AG10803 (cell line): ENCODE measurements at regions not wholly inside any gene's neighbourhood (a gene's known extent, or its start where the extent isn't known, plus 50 kb on each side); places are given as distances from the start of the nearest gene placed in this dataset.
"Not testable (repeated sequence)": the region's sequence is repeated elsewhere in the genome, so short reads cannot be mapped to it uniquely, and the experiment has no call there.

Experiments used
- DNase-seq: peaks from one replicate; pipeline ENCODE4 v3.0.0; 2010; ENCODE audit warnings: low read depth
- H3K4me3 ChIP-seq: 2 replicates; pipeline ENCODE4 v1.5.1; 2011; ENCODE audit warnings: mild to moderate bottlenecking, low read length, control low read depth
- TF ChIP-seq, protein P1 (sequence below): conservative IDR thresholded peaks from 2 replicates; pipeline ENCODE4 v1.5.1; 2011; ENCODE audit warnings: mild to moderate bottlenecking, low read length, control low read depth, inconsistent platforms

GRCh38 chr3:18215639-18216038 is 209.5 kb downstream of the SATB1 start:
- DNase-seq, result no peak
- H3K4me3 ChIP-seq, result no peak overlapping the region
- TF ChIP-seq, protein P1, sequence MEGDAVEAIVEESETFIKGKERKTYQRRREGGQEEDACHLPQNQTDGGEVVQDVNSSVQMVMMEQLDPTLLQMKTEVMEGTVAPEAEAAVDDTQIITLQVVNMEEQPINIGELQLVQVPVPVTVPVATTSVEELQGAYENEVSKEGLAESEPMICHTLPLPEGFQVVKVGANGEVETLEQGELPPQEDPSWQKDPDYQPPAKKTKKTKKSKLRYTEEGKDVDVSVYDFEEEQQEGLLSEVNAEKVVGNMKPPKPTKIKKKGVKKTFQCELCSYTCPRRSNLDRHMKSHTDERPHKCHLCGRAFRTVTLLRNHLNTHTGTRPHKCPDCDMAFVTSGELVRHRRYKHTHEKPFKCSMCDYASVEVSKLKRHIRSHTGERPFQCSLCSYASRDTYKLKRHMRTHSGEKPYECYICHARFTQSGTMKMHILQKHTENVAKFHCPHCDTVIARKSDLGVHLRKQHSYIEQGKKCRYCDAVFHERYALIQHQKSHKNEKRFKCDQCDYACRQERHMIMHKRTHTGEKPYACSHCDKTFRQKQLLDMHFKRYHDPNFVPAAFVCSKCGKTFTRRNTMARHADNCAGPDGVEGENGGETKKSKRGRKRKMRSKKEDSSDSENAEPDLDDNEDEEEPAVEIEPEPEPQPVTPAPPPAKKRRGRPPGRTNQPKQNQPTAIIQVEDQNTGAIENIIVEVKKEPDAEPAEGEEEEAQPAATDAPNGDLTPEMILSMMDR, result no peak

GRCh38 chr3:18211116-18211515 is 214.0 kb downstream of the SATB1 start:
- TF ChIP-seq, protein P1, result no peak
- no peak for DNase-seq
- no peak overlapping the region for H3K4me3 ChIP-seq

GRCh38 chr3:18208856-18209255 is 216.3 kb downstream of the SATB1 start:
- no peak overlapping the region for H3K4me3 ChIP-seq
- TF ChIP-seq, protein P1, result no peak
- DNase-seq, result no peak

DNA sequence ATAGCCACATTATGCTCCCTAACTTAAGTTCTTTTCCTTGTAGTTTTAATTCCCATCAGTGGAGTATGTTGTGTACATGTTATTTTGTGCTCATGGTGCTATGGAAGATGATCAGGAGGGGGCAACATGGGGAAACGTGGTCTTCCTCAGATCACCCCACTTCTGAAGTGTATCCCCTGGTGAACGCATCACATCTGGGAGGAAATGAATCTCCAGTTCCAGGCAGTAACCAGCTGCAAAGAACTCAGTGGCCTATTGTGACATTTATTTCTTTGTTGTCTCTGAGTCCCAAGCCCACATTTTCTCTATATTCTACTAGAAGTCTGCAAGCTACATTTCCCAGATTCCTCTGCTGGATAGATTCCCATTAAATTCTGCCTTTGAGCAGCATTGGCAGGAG is 217.0 kb downstream of the SATB1 start:
- no peak for DNase-seq

GRCh38 chr3:18207226-18207625 is 217.9 kb downstream of the SATB1 start:
- no peak for DNase-seq
- TF ChIP-seq, protein P1, result no peak
- no peak overlapping the region for H3K4me3 ChIP-seq

More for the DNA sequence above, 217.0 kb downstream of the SATB1 start:
- H3K4me3 ChIP-seq, result no peak overlapping the region
- TF ChIP-seq, protein P1, result no peak

DNA sequence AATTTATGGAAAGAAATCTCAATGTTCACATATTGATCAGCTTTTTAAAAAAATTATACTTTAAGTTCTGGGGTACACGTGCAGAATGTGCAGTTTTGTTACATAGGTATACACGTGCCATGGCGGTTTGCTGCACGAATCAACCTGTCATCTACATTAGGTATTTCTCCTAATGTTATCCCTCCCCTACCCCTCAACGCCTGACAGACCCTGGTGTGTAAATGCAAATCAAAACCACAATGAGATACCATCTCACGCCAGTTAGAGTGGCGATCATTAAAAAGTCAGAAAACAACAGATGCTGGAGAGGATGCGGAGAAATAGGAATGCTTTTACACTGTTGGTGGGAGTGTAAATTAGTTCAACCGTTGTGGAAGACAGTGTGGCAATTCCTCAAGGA is 219.4 kb downstream of the SATB1 start:
- H3K4me3 ChIP-seq, DNase-seq: not testable (repeated sequence)

- TF ChIP-seq, protein P1, result no peak
- H3K4me3 ChIP-seq, result no peak overlapping the region
- DNase-seq, result no peak
These were observed 223.8 kb downstream of the SATB1 start for GRCh38 chr3:18201315-18201714.

DNA sequence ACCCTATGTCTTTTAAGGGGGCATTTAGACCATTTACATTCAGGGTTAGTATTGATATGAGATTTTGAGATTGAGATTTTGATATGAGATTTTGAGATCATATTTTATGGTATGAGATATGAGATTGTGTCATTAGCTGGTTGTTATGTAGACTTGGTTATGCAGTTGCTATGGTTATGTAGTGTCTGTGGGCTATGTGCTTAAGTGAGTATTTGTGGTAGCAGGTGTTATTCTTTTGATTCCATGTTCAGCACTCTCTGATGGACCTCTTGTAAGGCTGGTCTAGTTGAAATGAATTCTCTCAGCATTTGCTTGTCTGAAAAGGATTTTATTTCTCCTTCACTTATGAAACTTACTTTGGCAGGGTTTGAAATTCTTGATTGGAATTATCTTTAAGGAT is 225.4 kb downstream of the SATB1 start:
- H3K4me3 ChIP-seq, result no peak overlapping the region
- no peak for DNase-seq
- TF ChIP-seq, protein P1, result no peak
